CD8-positive, alpha-beta memory T cell (primary cell): ENCODE measurements at regions not wholly inside any gene's neighbourhood (a gene's known extent, or its start where the extent isn't known, plus 50 kb on each side); places are given as distances from the start of the nearest gene placed in this dataset.

Source experiments
- CTCF ChIA-PET: fragments of 350-600 bp; sonication (Branson Sonifier 250); formaldehyde crosslinking; loops from one replicate; lab custom pipeline; 2021; ENCODE audit warnings: antibody characterized with exemption; lab: Charles Lee
- POLR2A ChIA-PET: fragments of 350-600 bp; sonication (Branson Sonifier 250); formaldehyde crosslinking; loops from one replicate; lab custom pipeline; 2021; ENCODE audit warnings: antibody characterized with exemption; lab: Charles Lee
- DNase-seq, 5 donors: peaks; one replicate each; pipeline versions ENCODE4 v3.0.0 to v3.0.0-alpha.2; 2020 to 2022; ENCODE audit warnings: mixed read lengths in 1 of 5
- H3K27ac ChIP-seq: one replicate; pipeline ENCODE4 v1.7.0; 2013; ENCODE audit warnings: low read depth, mild to moderate bottlenecking, low read length, moderate library complexity
- H3K27me3 ChIP-seq: 2 replicates; pipeline ENCODE4 v1.7.0; 2013; ENCODE audit warnings: low read length, mild to moderate bottlenecking; ENCODE audit not compliant: insufficient read depth, poor library complexity, severe bottlenecking
- H3K36me3 ChIP-seq: 2 replicates; pipeline ENCODE4 v1.7.0; 2013; ENCODE audit warnings: mild to moderate bottlenecking, low read length, moderate library complexity; ENCODE audit not compliant: insufficient read depth
- H3K4me1 ChIP-seq: 2 replicates; pipeline ENCODE4 v1.7.0; 2013; ENCODE audit warnings: mild to moderate bottlenecking, low read length, moderate library complexity; ENCODE audit not compliant: insufficient read depth
- H3K4me3 ChIP-seq: 2 replicates; pipeline ENCODE4 v1.7.0; 2013; ENCODE audit warnings: mild to moderate bottlenecking, low read length
- H3K9me3 ChIP-seq: 2 replicates; pipeline ENCODE4 v1.7.0; 2013; ENCODE audit warnings: mild to moderate bottlenecking, low read length
- H3K27ac Mint-ChIP-seq, 8 donors: one replicate each; pipeline ENCODE4 v1.8.0; 2020 to 2021; ENCODE audit warnings: mixed read lengths in 8 of 8, mild to moderate bottlenecking in 6 of 8, inconsistent platforms in 3 of 8, moderate library complexity in 3 of 8
- H3K27me3 Mint-ChIP-seq, 2 donors: one replicate each; pipeline ENCODE4 v1.8.0; 2020 to 2021; ENCODE audit warnings: mixed read lengths in 2 of 2, mild to moderate bottlenecking in 1 of 2, moderate library complexity in 1 of 2
- H3K36me3 Mint-ChIP-seq, 3 donors: one replicate each; pipeline ENCODE4 v1.8.0; 2020 to 2021; ENCODE audit warnings: mixed read lengths in 3 of 3, inconsistent platforms in 1 of 3, mild to moderate bottlenecking in 1 of 3
- H3K4me1 Mint-ChIP-seq, 3 donors: one replicate each; pipeline ENCODE4 v1.8.0; 2020 to 2021; ENCODE audit warnings: mixed read lengths in 3 of 3, inconsistent platforms in 1 of 3, mild to moderate bottlenecking in 1 of 3
- H3K4me3 Mint-ChIP-seq, 7 donors: one replicate each; pipeline ENCODE4 v1.8.0; 2020 to 2021; ENCODE audit warnings: mixed read lengths in 7 of 7, mild to moderate bottlenecking in 6 of 7, moderate library complexity in 4 of 7, inconsistent platforms in 2 of 7
- H3K9me3 Mint-ChIP-seq, 5 donors: one replicate each; pipeline ENCODE4 v1.8.0; 2020 to 2022; ENCODE audit warnings: mixed read lengths in 5 of 5, mild to moderate bottlenecking in 3 of 5, moderate library complexity in 2 of 5, inconsistent platforms in 1 of 5

- no peaks in the 10 kb centered on the region for H3K4me1 ChIP-seq
- no peaks in the 10 kb centered on the region for H3K36me3 Mint-ChIP-seq
- H3K4me3 Mint-ChIP-seq: no peak overlapping the region
- ChIA-PET POLR2A (no interaction called here), CTCF (no interaction called here)
- H3K27me3 ChIP-seq: no peaks in the 10 kb centered on the region
- H3K36me3 ChIP-seq: no peaks in the 10 kb centered on the region
- H3K27ac ChIP-seq: no peak overlapping the region
- no peak overlapping the region for H3K4me3 ChIP-seq
- peaks cover 6 to 11% of the 10 kb centered on the region in 2 donors for H3K27me3 Mint-ChIP-seq
- H3K9me3 ChIP-seq: peaks cover 3% of the 10 kb centered on the region
- H3K4me1 Mint-ChIP-seq: no peaks in the 10 kb centered on the region
- no peak for DNase-seq
- H3K9me3 Mint-ChIP-seq: peaks cover 0 to 9% (median 3%) of the 10 kb centered on the region in 5 donors
- H3K27ac Mint-ChIP-seq: no peak overlapping the region
Measured at GRCh38 chr22:27195094-27195493, 537.7 kb downstream of the MIAT start.

GRCh38 chr22:27195494-27195893 is 538.1 kb downstream of the MIAT start:
- CTCF ChIA-PET: no interaction called here
- Histone ChIP-seq H3K4me3 (no peak overlapping the region), H3K27ac (no peak overlapping the region), H3K27me3 (no peaks in the 10 kb centered on the region), H3K4me1 (no peaks in the 10 kb centered on the region), H3K9me3 (peaks cover 3% of the 10 kb centered on the region), H3K36me3 (no peaks in the 10 kb centered on the region)
- POLR2A ChIA-PET: no interaction called here
- Mint-ChIP-seq H3K9me3 (peaks cover 0 to 9% (median 0%) of the 10 kb centered on the region in 5 donors), H3K4me3 (no peak overlapping the region), H3K36me3 (no peaks in the 10 kb centered on the region), H3K4me1 (no peaks in the 10 kb centered on the region), H3K27ac (no peak overlapping the region), H3K27me3 (peaks cover 6 to 8% of the 10 kb centered on the region in 2 donors)
- no peak for DNase-seq

DNA sequence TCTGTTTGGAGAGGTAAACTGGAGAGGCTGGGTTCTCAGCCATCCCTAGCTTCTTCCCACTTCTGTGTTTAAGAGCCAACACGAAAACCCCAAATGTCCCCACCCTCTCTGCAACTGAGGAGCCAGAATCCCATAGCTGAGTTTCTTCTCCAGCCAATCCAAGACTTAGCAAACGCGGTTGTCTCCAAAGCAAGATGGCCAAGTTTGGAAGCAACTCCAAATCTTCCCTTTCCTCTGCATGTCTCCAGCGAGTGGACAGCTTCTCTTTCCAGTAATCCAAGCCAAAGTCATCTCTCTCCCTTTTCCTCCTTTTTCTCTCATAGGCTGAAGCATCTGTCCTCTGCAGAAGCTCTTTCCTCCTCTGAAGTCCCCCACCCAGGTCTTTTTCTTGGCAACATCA is 539.2 kb downstream of the MIAT start:
- Mint-ChIP-seq H3K36me3 (no peaks in the 10 kb centered on the region), H3K4me3 (no peak overlapping the region), H3K27ac (no peak overlapping the region), H3K4me1 (no peaks in the 10 kb centered on the region), H3K27me3 (peaks cover 6 to 8% of the 10 kb centered on the region in 2 donors), H3K9me3 (peaks cover 0 to 3% (median 0%) of the 10 kb centered on the region in 5 donors)
- ChIA-PET CTCF (no interaction called here), POLR2A (no interaction called here)
- H3K9me3 ChIP-seq: no peaks in the 10 kb centered on the region
- no peaks in the 10 kb centered on the region for H3K4me1 ChIP-seq
- H3K27ac ChIP-seq: no peak overlapping the region
- H3K27me3 ChIP-seq: no peaks in the 10 kb centered on the region
- no peaks in the 10 kb centered on the region for H3K36me3 ChIP-seq
- DNase-seq: no peak
- no peak overlapping the region for H3K4me3 ChIP-seq

DNA sequence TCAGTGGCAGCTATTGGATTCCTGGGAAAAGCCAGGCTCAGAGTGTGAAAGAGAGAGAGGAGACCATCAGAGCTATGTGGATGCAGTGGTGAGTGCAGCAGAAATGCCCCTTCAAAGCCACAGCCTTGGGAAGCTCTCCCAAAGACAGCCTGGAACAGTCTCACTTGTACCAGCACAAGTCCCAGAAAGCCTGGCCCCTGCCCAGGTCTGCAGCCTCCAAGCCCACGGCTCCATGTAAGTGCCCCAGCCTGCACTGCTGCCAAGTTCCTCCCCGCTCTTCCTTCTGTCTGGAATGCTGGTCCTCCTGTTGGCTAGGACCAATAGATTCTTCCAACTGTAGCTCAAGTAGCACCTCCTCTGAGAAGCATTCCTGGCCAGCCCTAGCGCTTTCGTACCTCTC is 539.7 kb downstream of the MIAT start:
- Histone ChIP-seq H3K27ac (no peak overlapping the region), H3K36me3 (no peaks in the 10 kb centered on the region), H3K4me1 (no peaks in the 10 kb centered on the region), H3K9me3 (no peaks in the 10 kb centered on the region), H3K4me3 (no peak overlapping the region), H3K27me3 (no peaks in the 10 kb centered on the region)
- Mint-ChIP-seq H3K4me1 (no peaks in the 10 kb centered on the region), H3K9me3 (peaks cover 0 to under 1% (median 0%) of the 10 kb centered on the region in 5 donors), H3K36me3 (no peaks in the 10 kb centered on the region), H3K27ac (no peak overlapping the region), H3K4me3 (no peak overlapping the region), H3K27me3 (peaks cover 6 to 8% of the 10 kb centered on the region in 2 donors)
- no peak for DNase-seq
- ChIA-PET CTCF (no interaction called here), POLR2A (no interaction called here)

- H3K27me3 Mint-ChIP-seq: peaks cover 6 to 8% of the 10 kb centered on the region in 2 donors
- ChIA-PET CTCF (no interaction called here), POLR2A (no interaction called here)
- Histone ChIP-seq H3K27ac (no peak overlapping the region), H3K4me3 (no peak overlapping the region), H3K27me3 (no peaks in the 10 kb centered on the region), H3K4me1 (no peaks in the 10 kb centered on the region), H3K36me3 (no peaks in the 10 kb centered on the region), H3K9me3 (no peaks in the 10 kb centered on the region)
- H3K4me3 Mint-ChIP-seq: no peak overlapping the region
- no peaks in the 10 kb centered on the region for H3K36me3 Mint-ChIP-seq
- DNase-seq: no peak
- H3K9me3 Mint-ChIP-seq: no peaks in the 10 kb centered on the region
- no peak overlapping the region for H3K27ac Mint-ChIP-seq
- no peaks in the 10 kb centered on the region for H3K4me1 Mint-ChIP-seq
Measured at GRCh38 chr22:27197618-27198017, 540.2 kb downstream of the MIAT start.

GRCh38 chr22:27198518-27199035 is 541.2 kb downstream of the MIAT start:
- POLR2A ChIA-PET: no interaction called here
- Histone ChIP-seq H3K36me3 (no peaks in the 10 kb centered on the region), H3K9me3 (no peaks in the 10 kb centered on the region), H3K4me1 (no peaks in the 10 kb centered on the region), H3K27ac (no peak overlapping the region), H3K27me3 (no peaks in the 10 kb centered on the region), H3K4me3 (no peak overlapping the region)
- CTCF ChIA-PET: no interaction called here
- peaks cover 6 to 8% of the 10 kb centered on the region in 2 donors for H3K27me3 Mint-ChIP-seq
- no peaks in the 10 kb centered on the region for H3K4me1 Mint-ChIP-seq
- DNase-seq: no peak
- H3K9me3 Mint-ChIP-seq: no peaks in the 10 kb centered on the region
- no peak overlapping the region for H3K27ac Mint-ChIP-seq
- no peak overlapping the region for H3K4me3 Mint-ChIP-seq
- H3K36me3 Mint-ChIP-seq: no peaks in the 10 kb centered on the region

GRCh38 chr22:27199354-27199753 is 542.0 kb downstream of the MIAT start:
- no peak for DNase-seq
- POLR2A ChIA-PET: no interaction called here
- CTCF ChIA-PET: no interaction called here

GRCh38 chr22:27201276-27201675 is 543.9 kb downstream of the MIAT start:
- no peaks in the 10 kb centered on the region for H3K27me3 Mint-ChIP-seq
- DNase-seq: no peak
- no peaks in the 10 kb centered on the region for H3K36me3 Mint-ChIP-seq
- no peaks in the 10 kb centered on the region for H3K4me1 Mint-ChIP-seq
- no peak overlapping the region for H3K27ac Mint-ChIP-seq
- ChIA-PET POLR2A (no interaction called here), CTCF (no interaction called here)
- Histone ChIP-seq H3K36me3 (no peaks in the 10 kb centered on the region), H3K9me3 (no peaks in the 10 kb centered on the region), H3K27me3 (no peaks in the 10 kb centered on the region), H3K27ac (no peak overlapping the region), H3K4me3 (no peak overlapping the region), H3K4me1 (no peaks in the 10 kb centered on the region)
- peaks cover 0 to 2% (median 0%) of the 10 kb centered on the region in 5 donors for H3K9me3 Mint-ChIP-seq
- H3K4me3 Mint-ChIP-seq: no peak overlapping the region

More at GRCh38 chr22:27199354-27199753, 542.0 kb downstream of the MIAT start:
- Mint-ChIP-seq H3K27ac (no peak overlapping the region), H3K36me3 (no peaks in the 10 kb centered on the region), H3K9me3 (no peaks in the 10 kb centered on the region), H3K27me3 (peaks cover under 1 to 6% of the 10 kb centered on the region in 2 donors), H3K4me1 (no peaks in the 10 kb centered on the region), H3K4me3 (no peak overlapping the region)
- Histone ChIP-seq H3K27ac (no peak overlapping the region), H3K4me1 (no peaks in the 10 kb centered on the region), H3K9me3 (no peaks in the 10 kb centered on the region), H3K4me3 (no peak overlapping the region), H3K27me3 (no peaks in the 10 kb centered on the region), H3K36me3 (no peaks in the 10 kb centered on the region)
